ENCODE measurements at regions not wholly inside any gene's neighbourhood (a gene's known extent, or its start where the extent isn't known, plus 50 kb on each side); places are given as distances from the start of the nearest gene placed in this dataset.
"Not testable (repeated sequence)": the region's sequence is repeated elsewhere in the genome, so short reads cannot be mapped to it uniquely, and the experiment has no call there.

- DNase-seq (ENCODE audit: low read depth in 4 of 4, low spot score in 2 of 4) = no peak
These were observed 396.8 kb downstream of the TRAM1L1 start for GRCh38 chr4:116688536-116688935.

GRCh38 chr4:116668190-116668589, 417.2 kb downstream of the TRAM1L1 start:
- DNase-seq (ENCODE audit: low read depth in 4 of 4, low spot score in 2 of 4) = no peak

- DNase-seq (ENCODE audit: low read depth in 4 of 4, low spot score in 2 of 4) = no peak
These were observed 419.7 kb downstream of the TRAM1L1 start for GRCh38 chr4:116665716-116666115.

- DNase-seq (ENCODE audit: low read depth in 4 of 4, low spot score in 2 of 4) = no peak
These were observed 421.2 kb downstream of the TRAM1L1 start for GRCh38 chr4:116664198-116664597.

GRCh38 chr4:116639070-116639577, 446.3 kb downstream of the TRAM1L1 start:
- DNase-seq (ENCODE audit: low read depth in 4 of 4, low spot score in 2 of 4) = no peak

GRCh38 chr4:116638592-116638991, 446.8 kb downstream of the TRAM1L1 start:
- DNase-seq (ENCODE audit: low read depth in 4 of 4, low spot score in 2 of 4) = no peak

- no peak for DNase-seq (ENCODE audit: low read depth in 4 of 4, low spot score in 2 of 4)
These were observed 448.5 kb downstream of the TRAM1L1 start for GRCh38 chr4:116636917-116637316.

GRCh38 chr4:116632269-116632668, 453.1 kb downstream of the TRAM1L1 start:
- no peak for DNase-seq (ENCODE audit: low read depth in 4 of 4, low spot score in 2 of 4)

- no peak for DNase-seq (ENCODE audit: low read depth in 4 of 4, low spot score in 2 of 4)
These were observed 456.8 kb downstream of the TRAM1L1 start for GRCh38 chr4:116628598-116628997.

GRCh38 chr4:116627545-116627944, 457.8 kb downstream of the TRAM1L1 start:
- DNase-seq (ENCODE audit: low read depth in 4 of 4, low spot score in 2 of 4) = no peak

GRCh38 chr4:116619508-116619907, 465.9 kb downstream of the TRAM1L1 start:
- not testable (repeated sequence) for DNase-seq (ENCODE audit: low read depth in 4 of 4, low spot score in 2 of 4)

GRCh38 chr4:116618638-116619037, 466.7 kb downstream of the TRAM1L1 start:
- no peak for DNase-seq (ENCODE audit: low read depth in 4 of 4, low spot score in 2 of 4)

- no peak for DNase-seq (ENCODE audit: low read depth in 4 of 4, low spot score in 2 of 4)
These were observed 482.3 kb downstream of the TRAM1L1 start for GRCh38 chr4:116603096-116603495.

- no peak for DNase-seq (ENCODE audit: low read depth in 4 of 4, low spot score in 2 of 4)
These were observed 485.5 kb downstream of the TRAM1L1 start for GRCh38 chr4:116599859-116600258.

- no peak for DNase-seq (ENCODE audit: low read depth in 4 of 4, low spot score in 2 of 4)
These were observed 486.2 kb downstream of the TRAM1L1 start for GRCh38 chr4:116598980-116599789.

GRCh38 chr4:116598155-116598979, 487.0 kb downstream of the TRAM1L1 start:
- no peak for DNase-seq (ENCODE audit: low read depth in 4 of 4, low spot score in 2 of 4)

GRCh38 chr4:116590648-116591047, 494.7 kb downstream of the TRAM1L1 start:
- DNase-seq (ENCODE audit: low read depth in 4 of 4, low spot score in 2 of 4) = no peak

GRCh38 chr4:116588783-116589182, 496.6 kb downstream of the TRAM1L1 start:
- DNase-seq (ENCODE audit: low read depth in 4 of 4, low spot score in 2 of 4) = no peak

- DNase-seq (ENCODE audit: low read depth in 4 of 4, low spot score in 2 of 4) = peak in 1 of 4 donors; percentile 5
These were observed 500.1 kb downstream of the TRAM1L1 start for GRCh38 chr4:116585246-116585645.

GRCh38 chr4:116577321-116577720, 508.1 kb downstream of the TRAM1L1 start:
- no peak for DNase-seq (ENCODE audit: low read depth in 4 of 4, low spot score in 2 of 4)

- DNase-seq (ENCODE audit: low read depth in 4 of 4, low spot score in 2 of 4) = no peak
These were observed 511.8 kb downstream of the TRAM1L1 start for GRCh38 chr4:116573540-116573939.

GRCh38 chr4:116561768-116562167, 523.6 kb downstream of the TRAM1L1 start:
- DNase-seq (ENCODE audit: low read depth in 4 of 4, low spot score in 2 of 4) = no peak
